HepG2 (cell line): ENCODE measurements at regions not wholly inside any gene's neighbourhood (a gene's known extent, or its start where the extent isn't known, plus 50 kb on each side); places are given as distances from the start of the nearest gene placed in this dataset.

ENCODE experiments used
- ATAC-seq: fragments of 200-7000 bp; cut with Tn5 transposase; 3 replicates; pipeline ENCODE4 v1.9.1; 2020; ENCODE audit warnings: mild to moderate bottlenecking, moderate library complexity
- BruUV-seq: library from RNA; stranded (reverse); fragments of 400-500 nt; replicated peaks from 2 replicates; lab custom pipeline; 2021; lab: Mats Ljungman, UMichigan
- CTCF ChIA-PET: fragments of 300-600 bp; formaldehyde crosslinking; extraction: SDS; loops from one replicate; lab custom pipeline; 2021; ENCODE audit warnings: low total read pairs, inconsistent platforms, low intra/inter-chr PET ratio; lab: Yijun Ruan, JAX
- POLR2A ChIA-PET: fragments of 350-600 bp; sonication (Branson Sonifier 250); formaldehyde crosslinking; loops from one replicate; lab custom pipeline; 2020; ENCODE audit warnings: antibody characterized with exemption, inconsistent platforms; lab: Yijun Ruan, JAX
- DNase-seq: peaks from one replicate; pipeline ENCODE4 v3.0.0-alpha.2; 2015; ENCODE audit warnings: low spot score
- FAIRE-seq: peaks from 3 replicates; lab custom pipeline; 2011; peaks lifted over from hg19 to GRCh38; lab: Jason Lieb, UNC
- H2AFZ ChIP-seq: one replicate; pipeline ENCODE4 v1.6.1; 2011; ENCODE audit warnings: low read length, inconsistent platforms
- H3K27ac ChIP-seq: fragments of 300-600 bp; 3 replicates; pipeline ENCODE4 v1.8.0; 2011; ENCODE audit warnings: mixed run types, mild to moderate bottlenecking, mixed read lengths, low read length, inconsistent platforms; ENCODE audit not compliant: insufficient read depth; ENCODE audit errors: extremely low read length
- H3K27me3 ChIP-seq, 2 experiments: fragments of 200-600 bp in 1 of 2; 2 replicates in 1 of 2; 3 replicates in 1 of 2; pipeline versions ENCODE4 v1.6.0 to v1.8.0; 2011; ENCODE audit warnings: low read length in 2 of 2, mild to moderate bottlenecking in 2 of 2, moderate library complexity in 2 of 2, inconsistent platforms in 1 of 2; ENCODE audit not compliant: insufficient read depth in 2 of 2, control insufficient read depth in 1 of 2
- H3K36me3 ChIP-seq, 2 experiments: fragments of 200-600 bp in 1 of 2; replicated peaks in 1 of 2; 2 replicates in 1 of 2; 3 replicates in 1 of 2; pipeline versions ENCODE4 v1.5.1 to v1.8.0; 2011; ENCODE audit warnings: low read length in 2 of 2, inconsistent platforms in 1 of 2; ENCODE audit not compliant: insufficient read depth in 2 of 2, control insufficient read depth in 1 of 2
- H3K4me1 ChIP-seq: 2 replicates; pipeline ENCODE4 v1.5.1; 2012; ENCODE audit warnings: low read length, inconsistent platforms; ENCODE audit not compliant: insufficient read depth
- H3K4me2 ChIP-seq: 2 replicates; pipeline ENCODE4 v1.6.0; 2011; ENCODE audit warnings: low read depth, low read length, inconsistent platforms
- H3K4me3 ChIP-seq, 3 experiments: fragments of 200-600 bp in 1 of 3; sonication (generic), shearing (Covaris generic) in 1 of 3; replicated peaks in 1 of 3; 2 replicates each; pipeline ENCODE4 v1.5.1; 2011 to 2016; ENCODE audit warnings: low read length in 3 of 3, inconsistent platforms in 2 of 3, low read depth in 2 of 3, mild to moderate bottlenecking in 2 of 3, control low read depth in 1 of 3, mixed read lengths in 1 of 3; ENCODE audit not compliant: insufficient read depth in 1 of 3
- H3K79me2 ChIP-seq: one replicate; pipeline ENCODE4 v1.6.1; 2011; ENCODE audit warnings: low read length, inconsistent platforms; ENCODE audit not compliant: insufficient read depth
- H3K9ac ChIP-seq: 2 replicates; pipeline ENCODE4 v1.6.0; 2011; ENCODE audit warnings: mild to moderate bottlenecking, low read depth, low read length, inconsistent platforms; ENCODE audit not compliant: insufficient read depth
- H3K9me3 ChIP-seq: 2 replicates; pipeline ENCODE4 v1.5.1; 2012; ENCODE audit warnings: mild to moderate bottlenecking, low read length
- H4K20me1 ChIP-seq: 2 replicates; pipeline ENCODE4 v1.6.0; 2011; ENCODE audit warnings: inconsistent platforms, mild to moderate bottlenecking, low read length, moderate library complexity; ENCODE audit not compliant: insufficient read depth
- MIER3 ChIP-seq: IDR thresholded peaks from 2 replicates; pipeline ENCODE4 v1.6.1; 2016; ENCODE audit warnings: missing compliant biosample characterization, borderline replicate concordance
- ZFP62 ChIP-seq: sonication (generic); formaldehyde crosslinking; IDR thresholded peaks from 2 replicates; pipeline ENCODE4 v1.4.0; 2020; ENCODE audit warnings: missing genetic modification reagents
- ZNF292 ChIP-seq: sonication (generic); formaldehyde crosslinking; IDR thresholded peaks from 2 replicates; pipeline ENCODE4 v1.8.1; 2022; ENCODE audit warnings: mild to moderate bottlenecking, low read depth, missing genetic modification reagents, borderline replicate concordance
- ZNF382 ChIP-seq: sonication (generic); formaldehyde crosslinking; IDR thresholded peaks from 2 replicates; pipeline ENCODE4 v1.5.0; 2020; ENCODE audit warnings: missing genetic modification reagents, mild to moderate bottlenecking, borderline replicate concordance
- ZNF484 ChIP-seq: sonication (generic); formaldehyde crosslinking; IDR thresholded peaks from 2 replicates; pipeline ENCODE4 v1.5.1; 2020; ENCODE audit warnings: mild to moderate bottlenecking, low read depth, missing genetic modification reagents, borderline replicate concordance
- ZNF850 ChIP-seq: sonication (generic); formaldehyde crosslinking; conservative IDR thresholded peaks from 2 replicates; pipeline ENCODE4 v1.9.0; 2021; ENCODE audit warnings: mild to moderate bottlenecking, missing genetic modification reagents
- WGBS: methylation state at CpG from one replicate; pipeline ENCODE4 v1.1.6; 2017; ENCODE audit warnings: low lambda C conversion rate; 5-methylcytosine and 5-hydroxymethylcytosine counted together
- in situ Hi-C: cut with HindIII; loops from 2 replicates; pipeline ENCODE4 v1.10.0; 2017; ENCODE audit warnings: low pct_unique_long_range_greater_than_20kb; ENCODE audit not compliant: extremely low pct_ligation_motif_present
- intact Hi-C: fragments of 100-400 bp; cut with micrococcal nuclease; formaldehyde crosslinking; loops from one replicate; pipeline ENCODE4 v1.10.0; 2022; ENCODE audit not compliant: unreplicated experiment
- TF ChIP-seq, protein P1 (sequence below): sonication (generic); formaldehyde crosslinking; IDR thresholded peaks from 2 replicates; pipeline ENCODE4 v1.4.0; 2020; ENCODE audit warnings: missing genetic modification reagents, mild to moderate bottlenecking, borderline replicate concordance
- TF ChIP-seq, protein P2 (sequence below): IDR thresholded peaks from 2 replicates; pipeline ENCODE4 v1.6.1; 2016; ENCODE audit warnings: missing compliant biosample characterization, missing genetic modification reagents, borderline replicate concordance

DNA sequence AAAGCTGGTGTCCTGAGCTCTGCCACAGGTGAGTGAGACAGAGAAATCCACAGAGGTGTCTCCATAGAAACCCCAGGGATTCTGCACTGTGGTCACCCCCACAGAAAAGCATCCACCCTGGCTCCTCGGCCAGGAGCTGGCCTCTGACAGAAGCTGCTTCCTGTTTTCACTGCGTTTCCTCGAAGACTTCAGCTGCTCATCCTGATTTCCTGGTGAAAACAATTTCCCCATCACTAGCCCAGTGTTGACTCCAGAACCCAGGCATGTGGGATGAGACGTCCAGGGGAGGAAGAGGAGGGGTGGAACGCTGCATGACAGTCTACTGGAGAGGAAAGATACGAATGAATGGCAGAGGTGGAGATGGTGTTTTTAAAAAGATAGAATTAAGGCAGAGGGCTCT lies 60.3 kb upstream of the GPR45 start (continued):
- TF ChIP-seq, protein P1, sequence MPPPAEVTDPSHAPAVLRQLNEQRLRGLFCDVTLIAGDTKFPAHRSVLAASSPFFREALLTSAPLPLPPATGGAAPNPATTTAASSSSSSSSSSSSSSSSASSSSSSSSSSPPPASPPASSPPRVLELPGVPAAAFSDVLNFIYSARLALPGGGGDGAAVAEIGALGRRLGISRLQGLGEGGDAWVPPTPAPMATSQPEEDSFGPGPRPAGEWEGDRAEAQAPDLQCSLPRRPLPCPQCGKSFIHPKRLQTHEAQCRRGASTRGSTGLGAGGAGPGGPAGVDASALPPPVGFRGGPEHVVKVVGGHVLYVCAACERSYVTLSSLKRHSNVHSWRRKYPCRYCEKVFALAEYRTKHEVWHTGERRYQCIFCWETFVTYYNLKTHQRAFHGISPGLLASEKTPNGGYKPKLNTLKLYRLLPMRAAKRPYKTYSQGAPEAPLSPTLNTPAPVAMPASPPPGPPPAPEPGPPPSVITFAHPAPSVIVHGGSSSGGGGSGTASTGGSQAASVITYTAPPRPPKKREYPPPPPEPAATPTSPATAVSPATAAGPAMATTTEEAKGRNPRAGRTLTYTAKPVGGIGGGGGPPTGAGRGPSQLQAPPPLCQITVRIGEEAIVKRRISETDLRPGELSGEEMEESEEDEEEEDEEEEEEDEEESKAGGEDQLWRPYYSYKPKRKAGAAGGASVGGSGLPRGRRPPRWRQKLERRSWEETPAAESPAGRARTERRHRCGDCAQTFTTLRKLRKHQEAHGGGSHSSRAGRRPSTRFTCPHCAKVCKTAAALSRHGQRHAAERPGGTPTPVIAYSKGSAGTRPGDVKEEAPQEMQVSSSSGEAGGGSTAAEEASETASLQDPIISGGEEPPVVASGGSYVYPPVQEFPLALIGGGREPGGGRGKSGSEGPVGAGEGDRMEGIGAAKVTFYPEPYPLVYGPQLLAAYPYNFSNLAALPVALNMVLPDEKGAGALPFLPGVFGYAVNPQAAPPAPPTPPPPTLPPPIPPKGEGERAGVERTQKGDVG = no peak
- no peak for TF ChIP-seq ZNF484 (CRISPR knock-in tag)

DNA sequence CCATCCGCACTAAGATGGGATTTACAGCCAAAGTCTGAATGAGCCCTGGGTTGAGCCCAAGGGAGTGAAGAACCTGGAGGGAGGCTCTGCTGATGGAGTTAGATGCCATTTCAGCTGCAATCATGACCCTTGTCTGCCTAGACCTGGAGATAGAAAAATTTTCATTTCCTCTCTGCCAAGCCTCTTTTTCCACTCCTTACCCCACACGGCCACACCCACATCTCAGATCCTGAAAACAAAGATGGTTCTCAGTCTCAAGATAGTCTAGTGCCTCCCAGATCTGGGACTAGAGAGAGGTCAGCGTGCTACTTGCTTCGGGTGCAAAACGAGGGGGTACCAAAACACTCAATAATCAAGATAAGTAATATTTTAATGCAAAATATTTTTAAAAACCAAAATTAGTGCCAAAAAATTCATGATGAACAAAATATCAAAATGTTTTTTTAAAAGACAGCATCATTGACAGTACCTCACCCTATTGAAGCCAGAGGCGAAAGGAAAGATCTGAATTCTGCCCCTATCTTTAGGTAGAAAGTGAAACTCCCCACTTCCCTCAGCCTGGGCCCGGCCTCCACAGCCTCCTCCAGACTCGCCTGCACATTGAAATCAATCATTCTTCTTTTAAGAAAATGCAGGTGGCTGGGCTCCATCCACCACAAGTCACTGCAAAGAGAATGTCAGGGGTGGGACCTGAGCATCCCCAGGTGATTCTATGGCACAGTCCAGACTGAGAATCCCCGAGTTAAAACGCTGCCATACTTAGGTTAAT lies 57.8 kb upstream of the GPR45 start:
- Histone ChIP-seq H3K9me3 (no peaks in the 10 kb centered on the region), H2AFZ (no peak overlapping the region), H3K36me3 (no peaks in the 10 kb centered on the region), H3K9ac (no peak overlapping the region), H3K79me2 (no peaks in the 10 kb centered on the region), H3K4me2 (no peak overlapping the region), H3K4me3 (no peak overlapping the region), H4K20me1 (no peaks in the 10 kb centered on the region), H3K4me1 (peaks cover 8% of the 10 kb centered on the region), H3K27me3 (peaks cover 2 to 59% of the 10 kb centered on the region in 2 experiments; a peak in 3 of 5 replicates), H3K27ac (no peak overlapping the region)
- DNase-seq (no peak), FAIRE-seq (no peak), ATAC-seq (no peak)
- intact Hi-C loops (no loop called here), in situ Hi-C loops (no loop called here)
- 28% methylated on average over 10 of the region's 10 CpGs for WGBS
- POLR2A ChIA-PET = no interaction called here
- no TSS peak for BruUV-seq
- CTCF ChIA-PET = no interaction called here
- no peak for TF ChIP-seq MIER3
- TF ChIP-seq, protein P2, sequence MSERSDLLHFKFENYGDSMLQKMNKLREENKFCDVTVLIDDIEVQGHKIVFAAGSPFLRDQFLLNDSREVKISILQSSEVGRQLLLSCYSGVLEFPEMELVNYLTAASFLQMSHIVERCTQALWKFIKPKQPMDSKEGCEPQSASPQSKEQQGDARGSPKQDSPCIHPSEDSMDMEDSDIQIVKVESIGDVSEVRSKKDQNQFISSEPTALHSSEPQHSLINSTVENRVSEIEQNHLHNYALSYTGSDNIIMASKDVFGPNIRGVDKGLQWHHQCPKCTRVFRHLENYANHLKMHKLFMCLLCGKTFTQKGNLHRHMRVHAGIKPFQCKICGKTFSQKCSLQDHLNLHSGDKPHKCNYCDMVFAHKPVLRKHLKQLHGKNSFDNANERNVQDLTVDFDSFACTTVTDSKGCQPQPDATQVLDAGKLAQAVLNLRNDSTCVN = no peak
- TF ChIP-seq ZFP62 = no peak
- TF ChIP-seq ZNF850 (CRISPR knock-in tag) = no peak
- no peak for TF ChIP-seq ZNF382 (CRISPR knock-in tag)
- TF ChIP-seq ZNF292 (CRISPR knock-in tag) = no peak
